Body of pancreas (tissue), 4 donors: ENCODE measurements at regions not wholly inside any gene's neighbourhood (a gene's known extent, or its start where the extent isn't known, plus 50 kb on each side); places are given as distances from the start of the nearest gene placed in this dataset.

Experiments
- POLR2A ChIP-seq, 3 donors: fragments of 450-650 bp; IDR thresholded peaks; one replicate each; pipeline ENCODE4 v1.6.1; 2016; ENCODE audit warnings: antibody characterized with exemption in 3 of 3, mild to moderate bottlenecking in 2 of 3
- TF ChIP-seq, protein P1 (sequence below), 7 experiments: fragments of 450-650 bp in 4 of 7; fragments of 200-600 bp in 3 of 7; sonication (generic) in 3 of 7; IDR thresholded peaks; one replicate each; pipeline ENCODE4 v1.5.1; 2016 to 2019; ENCODE audit warnings: antibody characterized with exemption in 7 of 7

DNA sequence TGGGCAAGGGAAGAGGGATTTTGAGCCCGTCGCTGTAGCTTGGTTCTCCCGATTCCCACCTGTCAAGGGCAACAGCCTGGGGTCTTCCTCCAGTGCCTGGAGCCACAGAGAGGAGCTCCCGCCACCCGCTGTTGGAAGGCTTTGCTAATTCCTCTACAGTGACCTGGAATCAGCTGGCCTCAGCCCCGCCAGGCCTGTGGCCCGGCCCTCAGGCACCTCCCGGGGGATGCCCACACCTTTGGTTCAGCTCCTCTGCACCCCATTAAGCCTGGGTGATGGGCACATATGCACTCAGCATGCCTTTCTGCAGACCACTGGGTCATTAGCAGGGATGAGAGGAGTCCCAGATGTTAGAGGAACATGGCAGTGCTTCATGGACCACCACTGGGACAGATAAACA lies 121.4 kb upstream of the MKI67 start:
- TF ChIP-seq, protein P1, sequence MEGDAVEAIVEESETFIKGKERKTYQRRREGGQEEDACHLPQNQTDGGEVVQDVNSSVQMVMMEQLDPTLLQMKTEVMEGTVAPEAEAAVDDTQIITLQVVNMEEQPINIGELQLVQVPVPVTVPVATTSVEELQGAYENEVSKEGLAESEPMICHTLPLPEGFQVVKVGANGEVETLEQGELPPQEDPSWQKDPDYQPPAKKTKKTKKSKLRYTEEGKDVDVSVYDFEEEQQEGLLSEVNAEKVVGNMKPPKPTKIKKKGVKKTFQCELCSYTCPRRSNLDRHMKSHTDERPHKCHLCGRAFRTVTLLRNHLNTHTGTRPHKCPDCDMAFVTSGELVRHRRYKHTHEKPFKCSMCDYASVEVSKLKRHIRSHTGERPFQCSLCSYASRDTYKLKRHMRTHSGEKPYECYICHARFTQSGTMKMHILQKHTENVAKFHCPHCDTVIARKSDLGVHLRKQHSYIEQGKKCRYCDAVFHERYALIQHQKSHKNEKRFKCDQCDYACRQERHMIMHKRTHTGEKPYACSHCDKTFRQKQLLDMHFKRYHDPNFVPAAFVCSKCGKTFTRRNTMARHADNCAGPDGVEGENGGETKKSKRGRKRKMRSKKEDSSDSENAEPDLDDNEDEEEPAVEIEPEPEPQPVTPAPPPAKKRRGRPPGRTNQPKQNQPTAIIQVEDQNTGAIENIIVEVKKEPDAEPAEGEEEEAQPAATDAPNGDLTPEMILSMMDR (IDR thresholded peaks at IDR 0.05) = no peak
- TF ChIP-seq POLR2A (IDR thresholded peaks at IDR 0.05) = no peak
